Activated CD8-positive, alpha-beta T cell treated with anti-CD3 and anti-CD28 coated beads for 36 hours (primary cell): ENCODE measurements at regions not wholly inside any gene's neighbourhood (a gene's known extent, or its start where the extent isn't known, plus 50 kb on each side); places are given as distances from the start of the nearest gene placed in this dataset.
A peak's percentile ranks its signal among the peaks of the same experiment; 100 is the strongest.

ENCODE experiments used
- ATAC-seq: fragments of 200-7000 bp; cut with Tn5 transposase; one replicate; pipeline ENCODE4 v1.10.0; 2021; ENCODE audit warnings: mild to moderate bottlenecking, moderate library complexity
- CTCF ChIA-PET: fragments of 350-600 bp; sonication (Branson Sonifier 250); formaldehyde crosslinking; loops from one replicate; lab custom pipeline; 2021; ENCODE audit warnings: antibody characterized with exemption; lab: Charles Lee
- POLR2A ChIA-PET: fragments of 350-600 bp; sonication (Branson Sonifier 250); formaldehyde crosslinking; loops from one replicate; lab custom pipeline; 2021; ENCODE audit warnings: antibody characterized with exemption; lab: Charles Lee
- DNase-seq: peaks from one replicate; pipeline ENCODE4 v3.0.0-alpha.2; 2020
- H3K27ac Mint-ChIP-seq: one replicate; pipeline ENCODE4 v1.8.0; 2021; ENCODE audit warnings: mild to moderate bottlenecking, mixed read lengths
- H3K27me3 Mint-ChIP-seq: one replicate; pipeline ENCODE4 v1.8.0; 2021; ENCODE audit warnings: mixed read lengths
- H3K36me3 Mint-ChIP-seq: one replicate; pipeline ENCODE4 v1.8.0; 2021; ENCODE audit warnings: low read depth, mixed read lengths
- H3K4me1 Mint-ChIP-seq: one replicate; pipeline ENCODE4 v1.8.0; 2021; ENCODE audit warnings: low read depth, mixed read lengths
- H3K4me3 Mint-ChIP-seq: one replicate; pipeline ENCODE4 v1.8.0; 2021; ENCODE audit warnings: mild to moderate bottlenecking, moderate library complexity, mixed read lengths
- H3K9me3 Mint-ChIP-seq: one replicate; pipeline ENCODE4 v1.8.0; 2021; ENCODE audit warnings: mixed read lengths
- CTCF ChIP-seq: fragments of 200-600 bp; IDR thresholded peaks from one replicate; pipeline ENCODE4 v1.8.0; 2022; ENCODE audit warnings: antibody characterized with exemption, mild to moderate bottlenecking
- intact Hi-C: fragments of 100-400 bp; cut with micrococcal nuclease; formaldehyde crosslinking; loops from one replicate; pipeline ENCODE4 v1.10.0; 2022

- intact Hi-C loops = no loop called here
- ChIA-PET CTCF (no interaction called here), POLR2A (no interaction called here)
- H3K27ac Mint-ChIP-seq = no peak overlapping the region
- H3K36me3 Mint-ChIP-seq = no peaks in the 10 kb centered on the region
- peaks cover 13% of the 10 kb centered on the region for H3K27me3 Mint-ChIP-seq
- TF ChIP-seq CTCF = no peak
- no peaks in the 10 kb centered on the region for H3K4me1 Mint-ChIP-seq
- DNase-seq (no peak), ATAC-seq (no peak)
- H3K4me3 Mint-ChIP-seq = no peak overlapping the region
- no peaks in the 10 kb centered on the region for H3K9me3 Mint-ChIP-seq
These were observed 193.5 kb upstream of the NBEA start for GRCh38 chr13:34748596-34748995.

DNA sequence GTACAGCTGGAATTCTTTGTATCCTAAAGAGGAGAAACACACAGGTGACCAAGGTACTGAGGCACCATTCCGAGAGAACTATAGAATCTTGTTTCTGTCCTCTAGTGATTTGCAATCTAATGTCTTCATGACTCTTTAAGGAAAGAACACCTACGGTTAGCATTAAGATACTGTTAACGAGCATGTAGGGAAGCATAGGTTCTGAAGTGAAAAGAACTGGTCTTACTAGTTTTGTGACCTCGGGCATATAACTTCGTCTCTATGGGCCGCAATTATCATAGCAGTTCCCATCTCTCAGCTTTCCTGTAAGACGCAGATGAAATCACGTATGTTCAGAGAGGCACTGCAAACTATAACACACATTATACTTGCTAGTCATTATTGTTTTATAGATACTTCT is 193.0 kb upstream of the NBEA start:
- Mint-ChIP-seq H3K4me3 (no peak overlapping the region), H3K36me3 (no peaks in the 10 kb centered on the region), H3K27me3 (peaks cover 13% of the 10 kb centered on the region), H3K27ac (no peak overlapping the region), H3K9me3 (no peaks in the 10 kb centered on the region), H3K4me1 (no peaks in the 10 kb centered on the region)
- ATAC-seq = no peak
- intact Hi-C loops = no loop called here
- no peak for DNase-seq
- CTCF ChIA-PET = no interaction called here
- TF ChIP-seq CTCF = no peak
- POLR2A ChIA-PET = no interaction called here

GRCh38 chr13:34750078-34750931 is 191.8 kb upstream of the NBEA start:
- DNase-seq (peak; percentile 2), ATAC-seq (no peak)
- Mint-ChIP-seq H3K9me3 (no peaks in the 10 kb centered on the region), H3K36me3 (no peaks in the 10 kb centered on the region), H3K4me3 (no peak overlapping the region), H3K4me1 (no peaks in the 10 kb centered on the region), H3K27ac (no peak overlapping the region), H3K27me3 (peaks cover 13% of the 10 kb centered on the region)
- no peak for TF ChIP-seq CTCF
- intact Hi-C loops = no loop called here
- POLR2A ChIA-PET = no interaction called here
- CTCF ChIA-PET = interaction anchor here (0.7 kb wide), 1 partner anchor 94 kb away, joined by 3 read pairs; no protein-coding TSS in a partner anchor

- TF ChIP-seq CTCF = no peak
- Mint-ChIP-seq H3K9me3 (no peaks in the 10 kb centered on the region), H3K27me3 (peaks cover 13% of the 10 kb centered on the region), H3K36me3 (no peaks in the 10 kb centered on the region), H3K4me3 (no peak overlapping the region), H3K4me1 (no peaks in the 10 kb centered on the region), H3K27ac (no peak overlapping the region)
- CTCF ChIA-PET = no interaction called here
- no peak for DNase-seq
- POLR2A ChIA-PET = no interaction called here
- no peak for ATAC-seq
- intact Hi-C loops = no loop called here
These were observed 191.0 kb upstream of the NBEA start for GRCh38 chr13:34751044-34751443.

DNA sequence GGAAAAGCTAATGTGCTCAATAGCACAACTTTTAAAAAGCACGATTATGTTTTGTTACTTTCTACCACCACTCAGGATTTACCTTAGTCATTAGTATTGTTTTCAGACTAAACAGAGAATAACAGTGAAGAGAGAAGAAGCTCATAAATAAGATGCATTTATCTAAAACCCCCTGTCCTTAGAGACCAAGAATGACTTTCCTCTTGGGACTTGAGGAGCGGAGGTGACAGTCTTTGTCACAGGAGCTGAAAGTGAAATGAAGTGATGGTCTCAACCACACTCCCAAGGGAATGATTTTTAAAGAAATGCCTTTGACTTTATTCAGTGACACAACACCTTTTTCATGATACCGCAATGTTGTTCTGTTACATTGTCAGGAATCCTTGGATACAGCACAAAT is 190.6 kb upstream of the NBEA start:
- TF ChIP-seq CTCF = no peak
- no peak overlapping the region for H3K27ac Mint-ChIP-seq
- H3K36me3 Mint-ChIP-seq = no peaks in the 10 kb centered on the region
- POLR2A ChIA-PET = no interaction called here
- DNase-seq (no peak), ATAC-seq (no peak)
- no peak overlapping the region for H3K4me3 Mint-ChIP-seq
- H3K9me3 Mint-ChIP-seq = no peaks in the 10 kb centered on the region
- CTCF ChIA-PET = no interaction called here
- H3K4me1 Mint-ChIP-seq = no peaks in the 10 kb centered on the region
- peaks cover 13% of the 10 kb centered on the region for H3K27me3 Mint-ChIP-seq
- intact Hi-C loops = no loop called here
